Hematopoietic multipotent progenitor cell treated with erythropoietin and hydrocortisone succinate and interleukin-3 and kit ligand, for 15 days (in vitro differentiated cells): ENCODE measurements at regions not wholly inside any gene's neighbourhood (a gene's known extent, or its start where the extent isn't known, plus 50 kb on each side); places are given as distances from the start of the nearest gene placed in this dataset.

Experiments
- DNase-seq: peaks from one replicate; pipeline ENCODE4 v3.0.0-alpha.2; 2015; ENCODE audit warnings: low spot score

GRCh38 chr2:19846567-19846966 lies 55.2 kb downstream of the TTC32 start:
- DNase-seq: no peak

GRCh38 chr2:19846030-19846429 lies 55.8 kb downstream of the TTC32 start:
- DNase-seq: no peak

- no peak for DNase-seq
These were observed 56.4 kb downstream of the TTC32 start for GRCh38 chr2:19845323-19845920.

- DNase-seq: no peak
These were observed 57.0 kb downstream of the TTC32 start for GRCh38 chr2:19844750-19845149.

- no peak for DNase-seq
These were observed 57.7 kb downstream of the TTC32 start for GRCh38 chr2:19843992-19844515.

- DNase-seq: no peak
These were observed 59.7 kb downstream of the TTC32 start for GRCh38 chr2:19841918-19842693.

- no peak for DNase-seq
These were observed 62.3 kb downstream of the TTC32 start for GRCh38 chr2:19839438-19839837.

- DNase-seq: no peak
These were observed 63.2 kb downstream of the TTC32 start for GRCh38 chr2:19838616-19839015.

GRCh38 chr2:19837235-19837766 lies 64.5 kb downstream of the TTC32 start:
- DNase-seq: no peak

- no peak for DNase-seq
These were observed 66.0 kb downstream of the TTC32 start for GRCh38 chr2:19835781-19836281.

- no peak for DNase-seq
These were observed 67.8 kb downstream of the TTC32 start for GRCh38 chr2:19833978-19834377.

- no peak for DNase-seq
These were observed 72.1 kb downstream of the TTC32 start for GRCh38 chr2:19829672-19830071.

GRCh38 chr2:19826874-19827273 lies 74.9 kb downstream of the TTC32 start:
- DNase-seq: no peak

GRCh38 chr2:19823507-19823906 lies 78.3 kb downstream of the TTC32 start:
- no peak for DNase-seq

GRCh38 chr2:19819097-19820065 lies 82.4 kb downstream of the TTC32 start:
- DNase-seq: no peak

GRCh38 chr2:19818543-19818942 lies 83.2 kb downstream of the TTC32 start:
- no peak for DNase-seq

- no peak for DNase-seq
These were observed 83.7 kb downstream of the TTC32 start for GRCh38 chr2:19818039-19818438.

- no peak for DNase-seq
These were observed 86.0 kb downstream of the TTC32 start for GRCh38 chr2:19815746-19816145.

- DNase-seq: no peak
These were observed 89.6 kb downstream of the TTC32 start for GRCh38 chr2:19812166-19812565.

- DNase-seq: no peak
These were observed 90.6 kb downstream of the TTC32 start for GRCh38 chr2:19811186-19811585.

- no peak for DNase-seq
These were observed 91.1 kb downstream of the TTC32 start for GRCh38 chr2:19810637-19811036.

GRCh38 chr2:19810148-19810547 lies 91.6 kb downstream of the TTC32 start:
- no peak for DNase-seq
